HEK293 (cell line): ENCODE measurements at regions not wholly inside any gene's neighbourhood (a gene's known extent, or its start where the extent isn't known, plus 50 kb on each side); places are given as distances from the start of the nearest gene placed in this dataset.

ENCODE experiments used
- CTCF ChIA-PET: fragments of 350-600 bp; formaldehyde crosslinking; extraction: SDS; loops from one replicate; lab custom pipeline; 2021; ENCODE audit warnings: antibody characterized with exemption; lab: Yijun Ruan, JAX
- POLR2A ChIA-PET: fragments of 300-600 bp; formaldehyde crosslinking; extraction: SDS; loops from one replicate; lab custom pipeline; 2020; ENCODE audit warnings: antibody characterized with exemption, inconsistent platforms; lab: Yijun Ruan, JAX
- H3K27ac ChIP-seq: fragments of 200-500 bp; sonication (Bioruptor generic); 2 replicates; pipeline ENCODE4 v1.5.1; 2014; ENCODE audit warnings: low read depth, low read length, control low read depth, inconsistent platforms; ENCODE audit errors: extremely low read depth
- H3K36me3 ChIP-seq, 2 experiments: fragments of 200-500 bp in 1 of 2; sonication (Bioruptor generic) in 1 of 2; 1 replicate in 1 of 2; 2 replicates in 1 of 2; pipeline ENCODE4 v1.5.1; 2014 to 2017; ENCODE audit warnings: inconsistent platforms in 2 of 2, low read length in 2 of 2; ENCODE audit not compliant: control insufficient read depth in 2 of 2, insufficient read depth in 1 of 2
- H3K4me1 ChIP-seq: fragments of 200-500 bp; sonication (Bioruptor generic); 2 replicates; pipeline ENCODE4 v1.5.1; 2014; ENCODE audit warnings: mild to moderate bottlenecking, low read length, inconsistent platforms; ENCODE audit not compliant: control insufficient read depth, insufficient read depth
- H3K4me3 ChIP-seq: 2 replicates; pipeline ENCODE4 v1.5.1; 2011; ENCODE audit warnings: low read depth, mild to moderate bottlenecking, control low read depth, low read length, moderate library complexity
- H3K9me3 ChIP-seq: fragments of 200-500 bp; sonication (Bioruptor generic); 2 replicates; pipeline ENCODE4 v1.5.1; 2014; ENCODE audit warnings: low read depth, low read length, inconsistent platforms; ENCODE audit not compliant: control insufficient read depth, insufficient read depth
- ATF2 ChIP-seq: fragments of 450-650 bp; formaldehyde crosslinking; IDR thresholded peaks from 2 replicates; pipeline ENCODE4 v1.5.1; 2016; ENCODE audit warnings: missing biosample characterization, missing genetic modification characterization, low read depth
- CTCF ChIP-seq: fragments of 450-650 bp; formaldehyde crosslinking; IDR thresholded peaks from 2 replicates; pipeline ENCODE4 v1.5.1; 2016; ENCODE audit warnings: missing biosample characterization, missing genetic modification characterization
- GLI2 ChIP-seq: fragments of 450-650 bp; formaldehyde crosslinking; IDR thresholded peaks from 2 replicates; pipeline ENCODE4; 2017; ENCODE audit warnings: missing biosample characterization, missing genetic modification characterization, low read depth, borderline replicate concordance
- GLI4 ChIP-seq: fragments of 450-650 bp; formaldehyde crosslinking; IDR thresholded peaks from 2 replicates; pipeline ENCODE4 v1.5.1; 2016; ENCODE audit warnings: missing biosample characterization, missing genetic modification characterization
- GLIS1 ChIP-seq: fragments of 450-650 bp; formaldehyde crosslinking; IDR thresholded peaks from 2 replicates; pipeline ENCODE4 v1.5.1; 2016; ENCODE audit warnings: missing biosample characterization, missing genetic modification characterization
- HOXA7 ChIP-seq: sonication (generic); formaldehyde crosslinking; IDR thresholded peaks from 2 replicates; pipeline ENCODE4 v1.8.1; 2022; ENCODE audit warnings: missing genetic modification reagents, borderline replicate concordance
- HOXC10 ChIP-seq: sonication (generic); formaldehyde crosslinking; IDR thresholded peaks from 2 replicates; pipeline ENCODE4 v1.8.1; 2023; ENCODE audit warnings: mild to moderate bottlenecking, missing genetic modification reagents
- IKZF3 ChIP-seq: fragments of 450-650 bp; IDR thresholded peaks from 2 replicates; pipeline ENCODE4 v1.5.0; 2018; ENCODE audit warnings: missing biosample characterization, mild to moderate bottlenecking, missing genetic modification characterization, moderate library complexity
- KLF1 ChIP-seq: fragments of 450-650 bp; formaldehyde crosslinking; IDR thresholded peaks from 2 replicates; pipeline ENCODE4 v1.5.1; 2016; ENCODE audit warnings: missing biosample characterization, missing genetic modification characterization
- MYNN ChIP-seq: fragments of 450-650 bp; formaldehyde crosslinking; IDR thresholded peaks from 2 replicates; pipeline ENCODE4 v1.5.1; 2016; ENCODE audit warnings: missing biosample characterization, missing genetic modification characterization, borderline replicate concordance
- SALL2 ChIP-seq: fragments of 450-650 bp; formaldehyde crosslinking; IDR thresholded peaks from 2 replicates; pipeline ENCODE4 v1.5.0; 2017; ENCODE audit warnings: missing biosample characterization, mild to moderate bottlenecking, missing genetic modification characterization, borderline replicate concordance
- ZBTB21 ChIP-seq: fragments of 450-650 bp; formaldehyde crosslinking; IDR thresholded peaks from 2 replicates; pipeline ENCODE4 v1.5.1; 2017; ENCODE audit warnings: missing biosample characterization, missing genetic modification characterization
- ZBTB6 ChIP-seq: fragments of 450-650 bp; formaldehyde crosslinking; IDR thresholded peaks from 2 replicates; pipeline ENCODE4 v1.5.1; 2017; ENCODE audit warnings: missing biosample characterization, missing genetic modification characterization
- ZNF280C ChIP-seq: fragments of 450-650 bp; formaldehyde crosslinking; IDR thresholded peaks from 2 replicates; pipeline ENCODE4 v1.5.1; 2016; ENCODE audit warnings: missing biosample characterization, missing genetic modification characterization
- ZNF398 ChIP-seq: fragments of 450-650 bp; formaldehyde crosslinking; IDR thresholded peaks from 2 replicates; pipeline ENCODE4 v1.5.1; 2017; ENCODE audit warnings: missing biosample characterization, missing genetic modification characterization
- ZNF433 ChIP-seq: fragments of 450-650 bp; formaldehyde crosslinking; IDR thresholded peaks from 2 replicates; pipeline ENCODE4 v1.5.1; 2016; ENCODE audit warnings: missing biosample characterization, missing genetic modification characterization, low read depth
- ZNF488 ChIP-seq: fragments of 450-650 bp; formaldehyde crosslinking; IDR thresholded peaks from 2 replicates; pipeline ENCODE4 v1.5.1; 2016; ENCODE audit warnings: missing biosample characterization, missing genetic modification characterization
- ZNF555 ChIP-seq: fragments of 450-650 bp; formaldehyde crosslinking; conservative IDR thresholded peaks from 2 replicates; pipeline ENCODE4 v1.5.1; 2017; ENCODE audit warnings: missing biosample characterization, mild to moderate bottlenecking, missing genetic modification characterization, inconsistent platforms
- ZNF560 ChIP-seq: fragments of 450-650 bp; formaldehyde crosslinking; IDR thresholded peaks from 2 replicates; pipeline ENCODE4 v1.5.1; 2017; ENCODE audit warnings: missing biosample characterization, missing genetic modification characterization, borderline replicate concordance
- ZNF585B ChIP-seq: fragments of 450-650 bp; formaldehyde crosslinking; IDR thresholded peaks from 2 replicates; pipeline ENCODE4 v1.5.1; 2016; ENCODE audit warnings: missing biosample characterization, missing genetic modification characterization
- ZNF626 ChIP-seq: fragments of 450-650 bp; sonication (Bioruptor Pico); formaldehyde crosslinking; IDR thresholded peaks from 2 replicates; pipeline ENCODE4 v1.5.1; 2018; ENCODE audit warnings: missing biosample characterization, missing genetic modification characterization, inconsistent platforms
- ZNF654 ChIP-seq: fragments of 450-650 bp; formaldehyde crosslinking; IDR thresholded peaks from 2 replicates; pipeline ENCODE4 v1.5.1; 2016; ENCODE audit warnings: low read depth, missing biosample characterization, missing genetic modification characterization

- Histone ChIP-seq H3K9me3 (no peaks in the 10 kb centered on the region), H3K4me1 (no peaks in the 10 kb centered on the region), H3K36me3 (no peaks in the 10 kb centered on the region), H3K27ac (no peak overlapping the region), H3K4me3 (no peak overlapping the region)
- CTCF ChIA-PET = interaction anchor here (0.6 to 3.0 kb wide), 23 partner anchors 8 to 895 kb away, joined by 3 to 19 read pairs (median 4); no protein-coding TSS in a partner anchor
- POLR2A ChIA-PET = interaction anchor here (1.5 kb wide), 1 partner anchor 17 kb away, joined by 3 read pairs; no protein-coding TSS in a partner anchor
- TF ChIP-seq ZNF654 (peak; percentile 79), CTCF (tag by site-specific recombination) (peak; percentile 67), MYNN (tag by site-specific recombination) (no peak), ZBTB6 (tag by site-specific recombination) (no peak), GLIS1 (tag by site-specific recombination) (peak; percentile 21; the same call in 1 of the 2 replicates), IKZF3 (0 out of 2 replicates have a peak, but pooled peaks have one; percentile 46)
- TF ChIP-seq, all 188 proteins: peak for 4
Observed at GRCh38 chr17:65278050-65278819, 141.1 kb downstream of the RGS9 start.

- H3K27ac ChIP-seq = no peak overlapping the region
- no peaks in the 10 kb centered on the region for H3K9me3 ChIP-seq
- ChIA-PET POLR2A (interaction anchor here (1.5 kb wide), 1 partner anchor 18 kb away, joined by 3 read pairs; no protein-coding TSS in a partner anchor), CTCF (interaction anchor here (0.6 to 3.0 kb wide), 22 partner anchors 9 to 896 kb away, joined by 3 to 19 read pairs (median 4); no protein-coding TSS in a partner anchor)
- no peaks in the 10 kb centered on the region for H3K4me1 ChIP-seq
- H3K36me3 ChIP-seq = no peaks in the 10 kb centered on the region
- no peak overlapping the region for H3K4me3 ChIP-seq
- TF ChIP-seq GLI2 (tag by site-specific recombination) (no peak), ZNF626 (tag by site-specific recombination) (no peak), ZNF433 (tag by site-specific recombination) (no peak), ZBTB21 (tag by site-specific recombination) (no peak), HOXC10 (no peak), GLI4 (tag by site-specific recombination) (no peak), ZNF398 (tag by site-specific recombination) (no peak), ZNF555 (tag by site-specific recombination) (no peak), ZNF560 (tag by site-specific recombination) (no peak), HOXA7 (CRISPR knock-in tag) (no peak), ZNF585B (tag by site-specific recombination) (no peak), KLF1 (no peak), ZNF280C (tag by site-specific recombination) (no peak), SALL2 (tag by site-specific recombination) (no peak), ZNF488 (no peak), ATF2 (tag by site-specific recombination) (no peak)
Observed at GRCh38 chr17:65277576-65277975, 140.4 kb downstream of the RGS9 start.
